SU-DHL-6 (cell line): ENCODE measurements at regions not wholly inside any gene's neighbourhood (a gene's known extent, or its start where the extent isn't known, plus 50 kb on each side); places are given as distances from the start of the nearest gene placed in this dataset.

Source experiments
- EZH2phosphoT487 ChIP-seq: fragments of 200-600 bp; sonication (generic), shearing (Covaris generic); conservative IDR thresholded peaks from 2 replicates; pipeline ENCODE4 v1.6.1; 2018; ENCODE audit warnings: mild to moderate bottlenecking, antibody characterized with exemption, low read length, moderate library complexity, mixed read lengths
- TF ChIP-seq, protein P1 (sequence below): fragments of 200-600 bp; sonication (generic); IDR thresholded peaks from one replicate; pipeline ENCODE4 v1.5.1; 2017; ENCODE audit warnings: antibody characterized with exemption, mild to moderate bottlenecking, low read length, moderate library complexity; ENCODE audit not compliant: insufficient read depth, poor library complexity, severe bottlenecking

DNA sequence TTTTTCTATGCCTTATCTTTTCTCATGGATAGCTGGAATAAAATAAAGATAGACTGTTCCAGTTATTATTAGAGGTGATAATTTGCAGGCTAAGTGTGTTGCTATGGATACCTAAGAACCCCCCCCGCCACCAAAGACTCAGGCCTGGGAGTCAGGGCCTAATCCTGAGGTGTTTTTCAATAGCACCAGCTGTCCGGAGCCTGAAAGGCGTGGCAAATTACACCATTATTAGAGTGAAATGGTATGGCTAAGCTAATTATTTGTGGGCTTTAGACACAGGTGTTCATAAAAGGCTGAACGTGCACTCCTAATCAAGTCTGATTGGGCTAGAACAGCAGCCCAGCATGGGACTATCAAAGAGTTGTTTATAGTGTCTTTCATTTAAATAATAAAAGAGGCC lies 293.2 kb upstream of the DCC start:
- TF ChIP-seq, protein P1, sequence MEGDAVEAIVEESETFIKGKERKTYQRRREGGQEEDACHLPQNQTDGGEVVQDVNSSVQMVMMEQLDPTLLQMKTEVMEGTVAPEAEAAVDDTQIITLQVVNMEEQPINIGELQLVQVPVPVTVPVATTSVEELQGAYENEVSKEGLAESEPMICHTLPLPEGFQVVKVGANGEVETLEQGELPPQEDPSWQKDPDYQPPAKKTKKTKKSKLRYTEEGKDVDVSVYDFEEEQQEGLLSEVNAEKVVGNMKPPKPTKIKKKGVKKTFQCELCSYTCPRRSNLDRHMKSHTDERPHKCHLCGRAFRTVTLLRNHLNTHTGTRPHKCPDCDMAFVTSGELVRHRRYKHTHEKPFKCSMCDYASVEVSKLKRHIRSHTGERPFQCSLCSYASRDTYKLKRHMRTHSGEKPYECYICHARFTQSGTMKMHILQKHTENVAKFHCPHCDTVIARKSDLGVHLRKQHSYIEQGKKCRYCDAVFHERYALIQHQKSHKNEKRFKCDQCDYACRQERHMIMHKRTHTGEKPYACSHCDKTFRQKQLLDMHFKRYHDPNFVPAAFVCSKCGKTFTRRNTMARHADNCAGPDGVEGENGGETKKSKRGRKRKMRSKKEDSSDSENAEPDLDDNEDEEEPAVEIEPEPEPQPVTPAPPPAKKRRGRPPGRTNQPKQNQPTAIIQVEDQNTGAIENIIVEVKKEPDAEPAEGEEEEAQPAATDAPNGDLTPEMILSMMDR, result no peak
- TF ChIP-seq EZH2phosphoT487, result no peak
